Activated T-cell treated with anti-CD3 and anti-CD28 coated beads, Interleukin-2, amount 50 U/mL, for 4 hours (primary cell): ENCODE measurements at regions not wholly inside any gene's neighbourhood (a gene's known extent, or its start where the extent isn't known, plus 50 kb on each side); places are given as distances from the start of the nearest gene placed in this dataset.

Experiments
- ATAC-seq, 2 donors: fragments of 200-7000 bp; cut with Tn5 transposase; one replicate each; pipeline ENCODE4 v1.10.0; 2021
- DNase-seq: peaks from one replicate; pipeline ENCODE4 v3.0.0-alpha.2; 2020
- H3K27me3 Mint-ChIP-seq: one replicate; pipeline ENCODE4 v1.8.0; 2021; ENCODE audit warnings: low read depth, mixed read lengths
- H3K36me3 Mint-ChIP-seq: one replicate; pipeline ENCODE4 v1.8.0; 2022; ENCODE audit warnings: mixed read lengths; ENCODE audit not compliant: insufficient read depth
- H3K4me1 Mint-ChIP-seq: one replicate; pipeline ENCODE4 v1.8.0; 2021; ENCODE audit warnings: low read depth, mixed read lengths
- H3K4me3 Mint-ChIP-seq: one replicate; pipeline ENCODE4 v1.8.0; 2021; ENCODE audit warnings: mild to moderate bottlenecking, moderate library complexity, mixed read lengths
- H3K9me3 Mint-ChIP-seq: one replicate; pipeline ENCODE4 v1.8.0; 2021; ENCODE audit warnings: mixed read lengths

DNA sequence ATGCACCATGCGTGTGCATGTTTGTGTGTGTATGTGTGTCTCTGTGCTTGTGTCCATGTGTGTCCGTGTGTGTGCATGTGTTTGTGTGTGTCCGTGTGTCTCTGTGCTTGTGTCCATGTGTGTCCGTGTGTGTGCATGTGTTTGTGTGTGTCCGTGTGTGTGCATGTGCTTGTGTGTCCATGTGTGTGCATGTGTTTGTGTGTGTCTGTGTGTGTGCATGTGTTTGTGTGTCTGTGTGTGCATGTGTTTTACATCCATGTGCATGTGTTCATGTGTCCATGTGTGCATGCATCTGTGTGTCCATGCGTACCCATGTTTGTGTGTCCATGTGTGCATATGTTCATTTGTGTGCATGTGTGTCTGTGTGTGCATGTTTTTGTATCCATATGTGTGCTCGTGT is 100.5 kb downstream of the LBH start:
- Mint-ChIP-seq H3K36me3 (no peaks in the 10 kb centered on the region), H3K9me3 (peaks cover 4% of the 10 kb centered on the region), H3K4me3 (no peak overlapping the region), H3K4me1 (peaks cover 52% of the 10 kb centered on the region), H3K27me3 (no peaks in the 10 kb centered on the region)
- ATAC-seq (no peak), DNase-seq (no peak)

DNA sequence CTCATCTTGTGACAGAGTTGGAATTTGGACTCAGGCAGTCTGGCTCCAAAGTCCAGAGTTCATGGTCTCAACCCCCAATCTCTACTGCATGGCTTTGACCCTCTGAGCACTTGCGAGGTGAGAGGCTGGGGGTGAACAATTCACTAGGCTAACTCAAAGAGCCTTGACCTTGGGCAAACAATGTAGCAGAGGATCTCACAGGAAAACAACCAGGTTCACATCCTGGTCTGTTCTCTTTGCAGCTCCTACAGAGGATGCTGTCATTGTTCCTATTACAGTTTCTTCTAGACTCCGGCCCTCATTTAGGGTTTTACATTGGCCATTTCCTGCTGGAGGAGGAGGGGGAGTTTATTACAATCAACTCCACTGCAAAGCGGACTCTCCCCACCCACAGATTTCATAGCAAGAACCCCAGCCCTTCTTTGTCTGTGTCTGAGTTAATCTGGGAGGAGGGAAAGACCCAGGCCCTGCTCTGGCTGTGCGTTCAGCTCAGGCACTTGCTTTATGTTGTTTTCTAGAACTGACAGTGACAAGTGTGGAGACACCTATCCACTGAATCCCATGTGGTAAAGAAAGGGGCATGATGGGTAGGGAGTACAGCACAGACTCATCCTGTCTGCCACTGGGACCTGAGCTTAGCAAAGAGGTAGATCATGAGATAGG is 101.6 kb downstream of the LBH start:
- Mint-ChIP-seq H3K27me3 (no peaks in the 10 kb centered on the region), H3K4me1 (peaks cover 62% of the 10 kb centered on the region), H3K36me3 (no peaks in the 10 kb centered on the region), H3K9me3 (peaks cover 4% of the 10 kb centered on the region), H3K4me3 (peak overlapping the region; percentile 14)
- peak; percentile 24 for DNase-seq
- ATAC-seq, result peak; percentile 65 to 68

GRCh38 chr2:30334762-30335363 is 103.5 kb downstream of the LBH start:
- DNase-seq (no peak), ATAC-seq (no peak)
- Mint-ChIP-seq H3K9me3 (peaks cover 7% of the 10 kb centered on the region), H3K4me3 (peak overlapping the region; percentile 47), H3K36me3 (no peaks in the 10 kb centered on the region), H3K4me1 (peaks cover 81% of the 10 kb centered on the region), H3K27me3 (no peaks in the 10 kb centered on the region)

DNA sequence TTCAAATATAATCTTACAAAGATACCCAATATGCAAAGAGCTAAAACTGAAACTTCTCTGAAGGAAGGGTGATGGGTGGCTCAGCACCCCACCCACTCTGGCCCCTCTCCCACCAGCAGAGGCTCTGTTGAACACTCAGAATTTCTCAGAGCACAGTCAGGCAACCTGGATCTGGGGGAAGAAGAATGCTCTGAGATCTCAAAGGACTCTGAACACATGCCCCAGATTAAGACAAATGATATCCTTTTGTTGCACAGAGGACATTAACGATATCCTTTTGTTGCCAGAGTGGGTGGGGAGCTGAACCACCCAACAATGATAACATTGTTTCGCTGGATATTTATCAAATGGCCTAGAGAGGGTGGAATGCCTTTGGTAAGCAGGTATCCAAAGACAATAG is 104.8 kb downstream of the LBH start:
- Mint-ChIP-seq H3K4me3 (peak overlapping the region; percentile 67), H3K9me3 (peaks cover 7% of the 10 kb centered on the region), H3K27me3 (no peaks in the 10 kb centered on the region), H3K4me1 (peaks cover 79% of the 10 kb centered on the region), H3K36me3 (no peaks in the 10 kb centered on the region)
- DNase-seq (no peak), ATAC-seq (no peak)

- Mint-ChIP-seq H3K4me1 (peaks cover 85% of the 10 kb centered on the region), H3K9me3 (peaks cover 10% of the 10 kb centered on the region), H3K36me3 (peaks cover 5% of the 10 kb centered on the region), H3K4me3 (peak overlapping the region; percentile 67), H3K27me3 (no peaks in the 10 kb centered on the region)
- ATAC-seq (peak; percentile 64 to 66), DNase-seq (peak; percentile 26)
Observed at GRCh38 chr2:30336978-30337841, 105.9 kb downstream of the LBH start.

- Mint-ChIP-seq H3K4me3 (no peak overlapping the region), H3K27me3 (no peaks in the 10 kb centered on the region), H3K36me3 (peaks cover 5% of the 10 kb centered on the region), H3K9me3 (peaks cover 16% of the 10 kb centered on the region), H3K4me1 (peaks cover 77% of the 10 kb centered on the region)
- ATAC-seq (no peak), DNase-seq (no peak)
Observed at GRCh38 chr2:30338475-30338874, 107.1 kb downstream of the LBH start.

GRCh38 chr2:30339071-30339470 is 107.7 kb downstream of the LBH start:
- DNase-seq, result no peak
- no peak for ATAC-seq
- no peaks in the 10 kb centered on the region for H3K27me3 Mint-ChIP-seq
- H3K4me3 Mint-ChIP-seq, result no peak overlapping the region
- peaks cover 5% of the 10 kb centered on the region for H3K36me3 Mint-ChIP-seq
- H3K4me1 Mint-ChIP-seq, result peaks cover 71% of the 10 kb centered on the region
- peaks cover 16% of the 10 kb centered on the region for H3K9me3 Mint-ChIP-seq

DNA sequence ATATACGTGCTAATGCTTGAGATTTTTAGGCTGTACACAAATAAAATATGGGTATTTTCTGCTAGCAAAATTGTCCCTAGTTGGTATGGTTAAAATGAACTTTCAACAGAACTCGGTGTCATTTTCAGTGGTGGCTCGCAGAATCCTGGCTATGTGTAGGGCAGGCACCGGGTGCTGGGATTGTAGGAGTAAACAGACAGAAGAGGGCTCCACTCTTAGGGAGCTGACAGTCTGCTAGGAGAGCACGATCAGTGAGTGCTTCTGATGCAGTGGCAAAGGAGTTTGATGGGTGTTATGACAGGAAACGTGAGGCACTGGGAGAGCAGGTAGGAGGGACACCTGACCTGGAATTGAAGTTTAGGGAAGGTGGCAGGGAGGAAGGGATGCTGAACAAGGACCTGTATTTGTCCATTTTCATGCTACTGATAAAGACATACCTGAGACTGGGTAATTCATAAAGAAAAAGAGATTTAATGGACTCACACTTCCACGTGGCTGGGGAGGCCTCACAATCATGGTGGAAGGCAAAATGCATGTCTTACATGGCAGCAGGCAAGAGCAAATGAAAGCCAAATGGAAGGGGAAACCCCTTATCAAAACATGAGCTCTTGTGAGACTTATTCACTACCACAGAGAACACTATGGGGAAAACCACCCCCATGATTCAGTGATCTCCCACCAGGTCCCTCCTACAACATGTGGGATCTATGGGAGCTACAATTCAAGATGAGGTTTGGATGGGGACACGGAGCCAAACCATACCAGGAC is 105.4 kb upstream of the LCLAT1 start:
- H3K4me3 Mint-ChIP-seq, result no peak overlapping the region

DNA sequence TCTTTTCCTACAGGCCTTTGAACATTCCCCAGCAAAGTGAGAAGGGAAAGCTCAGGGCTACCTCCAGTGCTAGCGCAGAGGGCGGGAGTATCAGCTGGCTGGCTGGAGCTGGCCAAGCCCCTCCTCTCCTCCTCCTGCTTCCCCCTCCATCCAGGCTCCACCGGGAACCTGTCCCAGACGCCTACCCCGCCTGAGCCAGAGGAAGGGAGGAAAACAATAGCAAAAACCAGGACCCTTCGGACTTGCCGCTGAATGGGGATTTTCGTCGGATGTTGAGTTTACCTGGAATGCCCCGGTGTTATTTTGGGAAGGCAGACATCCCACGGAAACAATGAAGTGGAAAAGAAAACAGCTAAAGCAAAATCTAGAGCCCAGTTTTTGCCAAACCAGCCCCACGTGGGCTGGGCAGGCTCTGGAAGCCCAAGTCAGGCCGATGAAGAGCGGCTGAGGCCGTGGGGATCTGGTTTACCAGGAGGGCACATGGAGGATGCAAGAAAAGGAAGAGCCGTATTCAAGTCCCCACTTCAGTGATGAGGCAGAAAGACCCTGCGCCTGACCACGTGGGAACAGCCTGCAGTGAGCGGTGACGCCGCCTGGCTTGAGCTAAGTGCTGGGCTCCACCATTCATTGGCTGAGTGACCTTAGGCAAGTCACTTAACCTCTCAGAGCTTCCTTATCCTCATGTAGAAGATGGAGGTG is 100.4 kb upstream of the LCLAT1 start:
- Mint-ChIP-seq H3K27me3 (no peaks in the 10 kb centered on the region), H3K4me1 (peaks cover 18% of the 10 kb centered on the region), H3K36me3 (peaks cover 3% of the 10 kb centered on the region), H3K4me3 (no peak overlapping the region), H3K9me3 (peaks cover 10% of the 10 kb centered on the region)
- DNase-seq, result no peak
- no peak for ATAC-seq

More for the DNA sequence above, 105.4 kb upstream of the LCLAT1 start:
- H3K4me1 Mint-ChIP-seq, result peaks cover 44% of the 10 kb centered on the region
- H3K9me3 Mint-ChIP-seq, result peaks cover 16% of the 10 kb centered on the region
- peaks cover 5% of the 10 kb centered on the region for H3K36me3 Mint-ChIP-seq
- no peaks in the 10 kb centered on the region for H3K27me3 Mint-ChIP-seq
- DNase-seq, result no peak
- ATAC-seq, result peak; percentile 66 to 67

GRCh38 chr2:30348825-30349224 is 98.2 kb upstream of the LCLAT1 start:
- H3K4me1 Mint-ChIP-seq, result peaks cover 16% of the 10 kb centered on the region
- ATAC-seq, result peak; percentile 58 to 84
- DNase-seq, result no peak

GRCh38 chr2:30349691-30350090 is 97.4 kb upstream of the LCLAT1 start:
- H3K36me3 Mint-ChIP-seq, result no peaks in the 10 kb centered on the region
- peaks cover 16% of the 10 kb centered on the region for H3K4me1 Mint-ChIP-seq
- ATAC-seq, result no peak
- no peaks in the 10 kb centered on the region for H3K9me3 Mint-ChIP-seq
- no peaks in the 10 kb centered on the region for H3K27me3 Mint-ChIP-seq
- DNase-seq, result no peak
- H3K4me3 Mint-ChIP-seq, result no peak overlapping the region

More at GRCh38 chr2:30348825-30349224, 98.2 kb upstream of the LCLAT1 start:
- Mint-ChIP-seq H3K36me3 (no peaks in the 10 kb centered on the region), H3K9me3 (no peaks in the 10 kb centered on the region), H3K4me3 (no peak overlapping the region), H3K27me3 (no peaks in the 10 kb centered on the region)

- no peak for DNase-seq
- Mint-ChIP-seq H3K27me3 (no peaks in the 10 kb centered on the region), H3K4me1 (peaks cover 16% of the 10 kb centered on the region), H3K9me3 (no peaks in the 10 kb centered on the region), H3K36me3 (no peaks in the 10 kb centered on the region), H3K4me3 (no peak overlapping the region)
- no peak for ATAC-seq
Observed at GRCh38 chr2:30351116-30351515, 95.9 kb upstream of the LCLAT1 start.

- Mint-ChIP-seq H3K9me3 (no peaks in the 10 kb centered on the region), H3K4me3 (no peak overlapping the region), H3K27me3 (no peaks in the 10 kb centered on the region), H3K4me1 (peaks cover 16% of the 10 kb centered on the region), H3K36me3 (no peaks in the 10 kb centered on the region)
- DNase-seq (no peak), ATAC-seq (no peak)
Observed at GRCh38 chr2:30351949-30352348, 95.1 kb upstream of the LCLAT1 start.
